ENCODE measurements at regions not wholly inside any gene's neighbourhood (a gene's known extent, or its start where the extent isn't known, plus 50 kb on each side); places are given as distances from the start of the nearest gene placed in this dataset.
"Not testable (repeated sequence)": the region's sequence is repeated elsewhere in the genome, so short reads cannot be mapped to it uniquely, and the experiment has no call there.

- DNase-seq: no peak
Observed at GRCh38 chr19:31532034-31532433, 182.8 kb upstream of the TSHZ3 start.

DNA sequence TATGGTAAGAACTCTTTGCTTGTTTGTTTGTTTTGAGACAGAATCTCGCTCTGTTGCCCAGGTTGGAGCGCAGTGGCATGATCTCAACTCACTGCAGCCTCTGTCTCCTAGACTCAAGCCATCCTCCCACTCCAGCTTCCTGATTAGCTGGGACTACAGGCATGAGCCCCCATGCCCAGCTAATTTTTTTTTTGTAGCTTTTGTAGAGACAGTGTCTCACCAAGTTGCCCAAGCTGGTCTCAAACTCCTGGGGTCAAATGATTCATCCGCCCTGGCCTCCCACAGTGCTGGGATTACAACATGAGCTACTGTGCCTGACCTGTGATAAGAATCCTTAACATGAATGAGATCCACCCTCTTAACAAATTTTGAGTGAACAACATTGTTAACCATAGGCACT is 183.9 kb upstream of the TSHZ3 start:
- no peak for DNase-seq

- DNase-seq: no peak
Observed at GRCh38 chr19:31534231-31534630, 185.0 kb upstream of the TSHZ3 start.

- DNase-seq: no peak
Observed at GRCh38 chr19:31534786-31535657, 185.8 kb upstream of the TSHZ3 start.

DNA sequence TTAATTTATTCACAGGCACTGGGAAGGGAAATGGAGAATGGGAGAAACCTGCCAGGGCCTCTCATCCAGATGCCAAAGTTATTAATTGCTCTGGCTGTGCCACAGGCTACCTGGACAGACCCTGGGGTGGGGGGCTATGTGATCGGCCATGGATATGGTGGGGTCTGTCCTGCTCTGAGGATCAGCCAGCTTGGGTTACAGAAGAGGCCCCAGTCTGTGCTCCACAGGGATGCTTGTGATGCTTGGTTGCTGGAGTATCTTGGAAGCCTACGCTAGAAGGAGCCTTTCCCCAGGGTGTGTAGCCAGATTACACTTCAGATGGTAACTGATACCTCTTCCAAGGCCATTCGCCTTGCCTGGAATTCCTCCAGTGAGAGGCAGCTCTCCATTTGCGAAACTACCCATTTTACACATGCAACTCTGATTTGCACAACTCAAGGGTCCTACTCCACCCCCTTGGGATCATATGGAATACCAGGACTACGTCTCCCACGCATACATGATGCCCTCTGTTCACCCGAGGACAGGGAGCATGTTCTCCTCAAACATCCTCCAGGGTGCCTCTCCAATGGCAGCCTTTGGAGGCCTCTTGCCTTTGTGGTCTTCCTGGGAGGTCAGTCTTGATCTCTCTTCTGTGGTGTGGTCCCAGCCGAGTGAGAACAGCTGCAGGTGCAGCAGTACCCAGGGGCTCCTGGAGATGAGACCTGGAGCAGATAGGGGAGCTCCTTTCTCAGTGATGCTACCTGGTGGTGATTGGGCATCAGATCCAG is 186.6 kb upstream of the TSHZ3 start:
- no peak for DNase-seq

GRCh38 chr19:31537136-31537535 is 187.9 kb upstream of the TSHZ3 start:
- DNase-seq: no peak

GRCh38 chr19:31537902-31538301 is 188.7 kb upstream of the TSHZ3 start:
- DNase-seq: not testable (repeated sequence)

DNA sequence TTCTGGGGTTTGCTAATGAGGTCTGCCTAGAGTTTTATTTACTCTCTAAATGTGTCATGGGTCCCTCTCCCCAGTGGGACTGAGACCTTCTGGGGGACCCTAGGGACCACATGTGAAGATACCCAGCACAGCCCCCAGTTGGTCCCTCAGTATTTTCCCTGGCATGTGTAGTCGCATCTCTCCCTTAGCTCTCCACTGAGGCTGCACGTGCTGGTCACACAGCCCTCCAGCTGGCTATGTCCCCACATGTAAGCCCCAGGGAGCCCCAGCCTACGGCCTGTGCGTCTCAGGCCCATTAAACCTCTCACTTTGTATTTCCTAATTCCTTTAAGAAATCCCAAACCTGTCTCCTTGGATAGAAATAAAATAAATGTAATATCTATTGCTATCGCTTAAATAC is 189.6 kb upstream of the TSHZ3 start:
- DNase-seq: no peak

- DNase-seq: no peak
Observed at GRCh38 chr19:31539386-31539785, 190.2 kb upstream of the TSHZ3 start.

DNA sequence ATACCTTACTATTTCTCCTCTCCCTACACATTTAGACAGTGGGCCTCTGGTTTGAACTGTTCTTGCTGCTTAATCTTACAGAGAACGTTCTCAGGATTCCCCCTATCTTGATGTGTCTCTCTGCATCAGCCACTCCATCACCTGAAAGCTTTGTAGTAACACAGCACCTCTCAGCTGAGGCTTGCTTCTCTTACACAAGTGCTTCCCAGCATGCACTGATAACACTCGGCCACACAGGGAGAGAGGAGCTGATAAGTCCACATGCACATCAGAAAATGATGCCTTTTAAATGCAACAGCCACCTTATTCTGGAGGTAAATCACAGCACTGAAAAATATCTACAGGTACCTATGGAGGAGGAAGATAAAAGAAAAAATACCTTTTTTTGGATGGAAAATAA is 192.2 kb upstream of the TSHZ3 start:
- DNase-seq: no peak

DNA sequence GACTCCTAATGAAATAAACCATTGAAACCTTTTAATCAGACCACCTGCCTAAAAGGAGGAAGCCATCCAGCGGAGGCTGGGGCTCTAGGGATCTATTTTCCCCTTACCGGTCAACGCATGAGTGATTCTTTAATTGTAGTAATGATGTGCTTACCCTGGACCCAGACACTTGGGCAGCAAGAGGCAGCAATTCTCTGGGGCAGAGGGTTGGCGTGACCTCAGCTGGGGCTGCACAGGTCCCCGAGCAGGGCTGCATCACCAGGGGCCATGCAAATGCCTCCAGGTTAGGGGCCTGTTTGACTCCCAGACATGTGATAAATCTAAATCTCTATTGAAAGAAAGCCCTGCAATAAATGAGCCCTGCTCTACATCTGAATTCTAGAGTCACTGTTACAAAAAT is 194.2 kb upstream of the TSHZ3 start:
- DNase-seq: no peak

DNA sequence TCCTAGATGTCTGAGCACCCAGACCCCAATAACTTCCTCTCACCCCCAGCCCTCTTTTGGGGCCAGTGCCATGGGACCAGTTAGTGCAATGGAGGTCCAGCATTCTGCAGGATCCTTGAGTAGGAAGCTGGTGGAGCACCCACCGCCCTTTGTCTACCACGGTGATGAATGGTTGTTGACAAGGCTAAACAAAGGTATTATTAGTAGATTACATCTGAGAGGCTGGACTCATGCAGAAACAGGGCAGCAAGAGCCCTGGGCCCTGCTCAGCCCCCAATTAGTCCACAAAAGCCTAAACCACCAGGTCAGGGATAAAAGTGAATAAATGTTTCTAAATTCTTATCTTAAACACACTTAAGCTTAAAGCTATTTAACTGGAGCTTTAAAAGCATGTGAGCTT is 196.5 kb upstream of the TSHZ3 start:
- no peak for DNase-seq

DNA sequence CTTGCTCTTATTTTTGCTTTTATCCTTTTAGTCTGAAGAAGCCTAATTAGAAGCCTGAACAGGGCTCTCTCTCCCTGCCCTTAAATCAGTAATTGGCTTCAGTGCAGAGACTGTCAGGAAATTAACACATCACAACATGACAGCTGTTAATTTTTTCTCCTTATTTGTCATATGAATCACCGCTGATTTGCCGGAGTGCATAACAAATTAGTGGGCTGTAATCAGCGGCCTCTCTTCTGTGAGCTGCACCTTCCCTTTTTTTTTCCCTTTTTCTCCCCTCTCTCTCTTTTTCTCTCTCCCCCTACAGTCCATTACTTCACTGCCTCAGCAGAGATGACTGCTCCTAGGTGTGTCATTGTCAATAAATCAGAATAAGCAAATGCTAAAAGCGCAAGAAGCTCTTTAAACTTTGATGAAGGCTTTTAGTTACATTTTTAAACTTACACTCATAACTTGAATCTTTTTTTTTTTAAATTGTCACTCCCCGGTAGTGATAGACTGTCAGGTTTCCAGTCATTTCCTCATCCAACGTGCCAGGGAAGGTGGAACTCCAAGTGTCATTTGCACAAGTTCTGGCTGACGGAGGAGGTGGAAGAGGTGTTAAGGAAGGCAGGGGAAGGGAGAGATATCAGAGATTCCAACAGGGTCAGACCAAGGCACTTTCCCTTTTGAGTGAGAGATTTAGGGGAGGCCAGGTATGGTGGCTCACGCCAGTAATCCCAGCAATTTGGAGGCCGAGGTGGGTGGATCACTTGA is 197.1 kb upstream of the TSHZ3 start:
- DNase-seq: no peak

GRCh38 chr19:31548941-31549340 is 199.7 kb upstream of the TSHZ3 start:
- DNase-seq: no peak

- DNase-seq: no peak
Observed at GRCh38 chr19:31553112-31553845, 204.0 kb upstream of the TSHZ3 start.

- no peak for DNase-seq
Observed at GRCh38 chr19:31553846-31554215, 204.6 kb upstream of the TSHZ3 start.

- DNase-seq: no peak
Observed at GRCh38 chr19:31554360-31554759, 205.1 kb upstream of the TSHZ3 start.

DNA sequence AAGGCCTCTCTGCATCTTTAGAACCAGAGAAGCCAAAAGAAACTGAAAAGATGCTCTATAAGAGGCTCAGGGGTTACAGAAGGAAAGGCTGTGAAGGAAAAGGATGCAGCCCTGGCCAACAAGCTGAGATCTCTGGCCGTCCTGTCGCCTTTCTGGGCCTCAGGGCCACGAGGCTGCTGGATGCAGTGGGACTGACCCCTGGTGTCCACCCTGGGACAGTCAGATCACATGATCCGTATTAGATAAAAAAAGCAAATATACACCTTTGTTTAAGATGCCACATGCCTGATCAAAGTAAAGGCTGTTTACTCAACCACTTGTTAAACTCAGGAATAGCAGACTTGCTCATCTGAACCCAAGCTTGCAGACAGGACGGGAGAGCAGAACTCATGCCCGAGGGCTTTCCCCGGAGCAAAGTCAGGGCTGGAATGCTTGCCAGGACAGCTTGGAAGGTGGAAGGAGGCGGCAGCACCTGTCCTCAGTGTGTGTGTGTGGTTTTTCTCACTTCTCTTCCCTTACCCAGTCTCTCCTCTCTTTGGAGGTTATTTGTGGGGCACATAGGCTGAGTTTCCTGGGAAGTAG is 206.5 kb upstream of the TSHZ3 start:
- DNase-seq: no peak

- DNase-seq: no peak
Observed at GRCh38 chr19:31559494-31559893, 210.3 kb upstream of the TSHZ3 start.

- DNase-seq: no peak
Observed at GRCh38 chr19:31560086-31561060, 211.1 kb upstream of the TSHZ3 start.

DNA sequence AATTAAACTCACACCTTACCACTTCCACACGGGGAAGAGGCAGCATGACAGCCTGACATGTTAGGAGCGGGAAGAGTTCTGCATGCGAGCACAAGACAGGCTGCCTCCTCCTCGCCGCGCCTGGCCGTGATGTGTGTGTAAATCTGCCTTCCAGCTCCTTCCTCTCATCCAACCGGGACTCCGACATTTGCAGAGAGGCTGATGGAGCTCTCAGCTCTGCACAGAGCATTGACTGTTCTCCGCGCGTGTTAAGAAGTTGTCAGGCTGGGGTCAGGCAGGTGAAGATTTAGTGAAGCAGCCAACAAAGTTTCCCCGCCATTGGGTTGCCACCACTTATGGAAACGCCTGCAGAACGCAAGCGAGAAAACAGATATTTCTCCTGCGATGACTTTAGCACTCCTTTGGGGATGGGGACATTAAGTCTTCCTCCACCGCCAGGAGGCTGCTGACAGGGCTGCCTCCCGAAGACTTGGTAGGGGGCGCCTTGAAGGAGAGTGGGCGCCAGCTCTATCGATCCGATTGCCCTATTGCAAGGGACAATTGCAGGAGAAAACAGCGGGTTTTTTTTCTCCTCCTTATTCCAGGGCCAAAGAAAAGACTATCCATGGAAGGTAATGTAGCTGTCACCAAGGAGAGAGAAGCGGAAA is 213.9 kb upstream of the TSHZ3 start:
- DNase-seq: no peak

Data from NCI-H2107 (cell line).